Sigmoid colon (tissue), 4 donors: ENCODE measurements at regions not wholly inside any gene's neighbourhood (a gene's known extent, or its start where the extent isn't known, plus 50 kb on each side); places are given as distances from the start of the nearest gene placed in this dataset.

Experiments
- EP300 ChIP-seq, 4 donors: sonication (generic); formaldehyde crosslinking; IDR thresholded peaks; one replicate each; pipeline ENCODE4 v1.6.1; 2017; ENCODE audit warnings: antibody characterized with exemption in 4 of 4
- POLR2A ChIP-seq, 2 donors: fragments of 450-650 bp; IDR thresholded peaks; one replicate each; pipeline ENCODE4 v1.6.1; 2016; ENCODE audit warnings: antibody characterized with exemption in 2 of 2, mild to moderate bottlenecking in 2 of 2, moderate library complexity in 2 of 2
- POLR2AphosphoS5 ChIP-seq, 4 donors: sonication (generic); formaldehyde crosslinking; IDR thresholded peaks; one replicate each; pipeline ENCODE4 v1.6.1; 2017; ENCODE audit warnings: antibody characterized with exemption in 4 of 4
- TF ChIP-seq, protein P1 (sequence below), 4 experiments: fragments of 450-650 bp in 3 of 4; fragments of 200-600 bp in 1 of 4; IDR thresholded peaks; one replicate each; pipeline ENCODE4 v1.5.1; 2016 to 2019; ENCODE audit warnings: antibody characterized with exemption in 4 of 4, mild to moderate bottlenecking in 3 of 4, moderate library complexity in 2 of 4

DNA sequence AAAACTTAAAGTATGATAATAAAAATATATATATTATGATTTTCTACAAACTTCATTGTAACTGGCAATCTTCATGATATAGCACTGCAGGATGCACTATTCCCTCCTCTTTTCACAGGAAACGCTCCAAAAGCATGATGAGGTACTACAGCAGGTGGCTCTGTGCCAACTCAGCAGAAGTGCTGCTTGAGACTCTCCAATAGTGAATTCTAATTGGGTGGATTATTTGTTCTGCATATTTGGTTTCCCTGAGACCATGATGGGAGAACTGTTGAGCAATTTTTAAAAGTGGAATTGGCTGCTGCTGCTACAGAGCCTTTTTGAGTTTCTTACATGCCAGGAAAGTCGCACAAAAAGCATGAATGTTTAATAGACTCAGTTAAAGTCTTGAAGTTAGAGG is 1782.4 kb upstream of the PCDH20 start:
- TF ChIP-seq, protein P1, sequence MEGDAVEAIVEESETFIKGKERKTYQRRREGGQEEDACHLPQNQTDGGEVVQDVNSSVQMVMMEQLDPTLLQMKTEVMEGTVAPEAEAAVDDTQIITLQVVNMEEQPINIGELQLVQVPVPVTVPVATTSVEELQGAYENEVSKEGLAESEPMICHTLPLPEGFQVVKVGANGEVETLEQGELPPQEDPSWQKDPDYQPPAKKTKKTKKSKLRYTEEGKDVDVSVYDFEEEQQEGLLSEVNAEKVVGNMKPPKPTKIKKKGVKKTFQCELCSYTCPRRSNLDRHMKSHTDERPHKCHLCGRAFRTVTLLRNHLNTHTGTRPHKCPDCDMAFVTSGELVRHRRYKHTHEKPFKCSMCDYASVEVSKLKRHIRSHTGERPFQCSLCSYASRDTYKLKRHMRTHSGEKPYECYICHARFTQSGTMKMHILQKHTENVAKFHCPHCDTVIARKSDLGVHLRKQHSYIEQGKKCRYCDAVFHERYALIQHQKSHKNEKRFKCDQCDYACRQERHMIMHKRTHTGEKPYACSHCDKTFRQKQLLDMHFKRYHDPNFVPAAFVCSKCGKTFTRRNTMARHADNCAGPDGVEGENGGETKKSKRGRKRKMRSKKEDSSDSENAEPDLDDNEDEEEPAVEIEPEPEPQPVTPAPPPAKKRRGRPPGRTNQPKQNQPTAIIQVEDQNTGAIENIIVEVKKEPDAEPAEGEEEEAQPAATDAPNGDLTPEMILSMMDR (IDR thresholded peaks at IDR 0.05), result no peak
- TF ChIP-seq POLR2A (IDR thresholded peaks at IDR 0.05), result no peak
- TF ChIP-seq POLR2AphosphoS5 (IDR thresholded peaks at IDR 0.05), result no peak
- no peak for TF ChIP-seq EP300 (IDR thresholded peaks at IDR 0.05)
